ENCODE measurements at regions not wholly inside any gene's neighbourhood (a gene's known extent, or its start where the extent isn't known, plus 50 kb on each side); places are given as distances from the start of the nearest gene placed in this dataset.

- TF ChIP-seq FOXA1 (IDR thresholded peaks at IDR 0.05) = no peak
- TF ChIP-seq CTCF (IDR thresholded peaks at IDR 0.05; ENCODE audit: low read depth, low read length, missing input control) = no peak
- TF ChIP-seq, protein P1, sequence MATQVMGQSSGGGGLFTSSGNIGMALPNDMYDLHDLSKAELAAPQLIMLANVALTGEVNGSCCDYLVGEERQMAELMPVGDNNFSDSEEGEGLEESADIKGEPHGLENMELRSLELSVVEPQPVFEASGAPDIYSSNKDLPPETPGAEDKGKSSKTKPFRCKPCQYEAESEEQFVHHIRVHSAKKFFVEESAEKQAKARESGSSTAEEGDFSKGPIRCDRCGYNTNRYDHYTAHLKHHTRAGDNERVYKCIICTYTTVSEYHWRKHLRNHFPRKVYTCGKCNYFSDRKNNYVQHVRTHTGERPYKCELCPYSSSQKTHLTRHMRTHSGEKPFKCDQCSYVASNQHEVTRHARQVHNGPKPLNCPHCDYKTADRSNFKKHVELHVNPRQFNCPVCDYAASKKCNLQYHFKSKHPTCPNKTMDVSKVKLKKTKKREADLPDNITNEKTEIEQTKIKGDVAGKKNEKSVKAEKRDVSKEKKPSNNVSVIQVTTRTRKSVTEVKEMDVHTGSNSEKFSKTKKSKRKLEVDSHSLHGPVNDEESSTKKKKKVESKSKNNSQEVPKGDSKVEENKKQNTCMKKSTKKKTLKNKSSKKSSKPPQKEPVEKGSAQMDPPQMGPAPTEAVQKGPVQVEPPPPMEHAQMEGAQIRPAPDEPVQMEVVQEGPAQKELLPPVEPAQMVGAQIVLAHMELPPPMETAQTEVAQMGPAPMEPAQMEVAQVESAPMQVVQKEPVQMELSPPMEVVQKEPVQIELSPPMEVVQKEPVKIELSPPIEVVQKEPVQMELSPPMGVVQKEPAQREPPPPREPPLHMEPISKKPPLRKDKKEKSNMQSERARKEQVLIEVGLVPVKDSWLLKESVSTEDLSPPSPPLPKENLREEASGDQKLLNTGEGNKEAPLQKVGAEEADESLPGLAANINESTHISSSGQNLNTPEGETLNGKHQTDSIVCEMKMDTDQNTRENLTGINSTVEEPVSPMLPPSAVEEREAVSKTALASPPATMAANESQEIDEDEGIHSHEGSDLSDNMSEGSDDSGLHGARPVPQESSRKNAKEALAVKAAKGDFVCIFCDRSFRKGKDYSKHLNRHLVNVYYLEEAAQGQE (IDR thresholded peaks at IDR 0.05) = no peak
- TF ChIP-seq, protein P2, sequence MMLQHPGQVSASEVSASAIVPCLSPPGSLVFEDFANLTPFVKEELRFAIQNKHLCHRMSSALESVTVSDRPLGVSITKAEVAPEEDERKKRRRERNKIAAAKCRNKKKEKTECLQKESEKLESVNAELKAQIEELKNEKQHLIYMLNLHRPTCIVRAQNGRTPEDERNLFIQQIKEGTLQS (IDR thresholded peaks at IDR 0.05) = no peak
- no peak for TF ChIP-seq TAF1 (conservative IDR thresholded peaks at IDR 0.05)
- no peak for TF ChIP-seq JUND (IDR thresholded peaks at IDR 0.05)
- TF ChIP-seq RAD21 (IDR thresholded peaks at IDR 0.05) = no peak
- TF ChIP-seq SP1 (IDR thresholded peaks at IDR 0.05) = no peak
- no peak for TF ChIP-seq NR2F2 (IDR thresholded peaks at IDR 0.05)
- no peak for TF ChIP-seq YY1 (IDR thresholded peaks at IDR 0.05)
- TF ChIP-seq EGR1 (IDR thresholded peaks at IDR 0.05; ENCODE audit: low read depth in 2 of 2) = no peak
- no peak for TF ChIP-seq HNF4A (conservative IDR thresholded peaks at IDR 0.05)
- TF ChIP-seq MAX (IDR thresholded peaks at IDR 0.05) = no peak
- no peak for TF ChIP-seq GABPA (IDR thresholded peaks at IDR 0.05 in 1 of 2, conservative IDR thresholded peaks at IDR 0.05 in 1 of 2)
Measured at GRCh38 chr12:89985935-89986334, 277.3 kb upstream of the ATP2B1 start.
